ENCODE measurements at regions not wholly inside any gene's neighbourhood (a gene's known extent, or its start where the extent isn't known, plus 50 kb on each side); places are given as distances from the start of the nearest gene placed in this dataset.
"Not testable (repeated sequence)": the region's sequence is repeated elsewhere in the genome, so short reads cannot be mapped to it uniquely, and the experiment has no call there.

- Histone ChIP-seq H2AFZ (ENCODE audit: low read depth) (no peak overlapping the region), H3K4me1 (ENCODE audit: low read depth, poor library complexity, severe bottlenecking) (no peaks in the 10 kb centered on the region), H3K4me2 (no peak overlapping the region), H3K27ac (no peak overlapping the region), H3K36me3 (ENCODE audit: insufficient read depth) (no peaks in the 10 kb centered on the region), H3K27me3 (ENCODE audit: insufficient read depth, low read depth) (no peaks in the 10 kb centered on the region), H3K9ac (no peak overlapping the region), H3K4me3 (IDR thresholded peaks at IDR 0.05; ENCODE audit: insufficient read depth, low read depth, low read length) (no peak overlapping the region), H3K79me2 (ENCODE audit: insufficient read depth, low read depth) (no peaks in the 10 kb centered on the region), H4K20me1 (ENCODE audit: insufficient read depth) (no peaks in the 10 kb centered on the region)
- no peak for TF ChIP-seq CTCF (conservative IDR thresholded peaks at IDR 0.05; ENCODE audit: low read depth, low read length)
Measured at GRCh38 chr7:113030489-113030888, 56.1 kb downstream of the GPR85 start.

- Histone ChIP-seq H3K79me2 (ENCODE audit: insufficient read depth, low read depth) (no peaks in the 10 kb centered on the region), H3K27me3 (ENCODE audit: insufficient read depth, low read depth) (no peaks in the 10 kb centered on the region), H3K27ac (no peak overlapping the region), H2AFZ (ENCODE audit: low read depth) (no peak overlapping the region), H3K4me1 (ENCODE audit: low read depth, poor library complexity, severe bottlenecking) (no peaks in the 10 kb centered on the region), H3K36me3 (ENCODE audit: insufficient read depth) (no peaks in the 10 kb centered on the region), H4K20me1 (ENCODE audit: insufficient read depth) (no peaks in the 10 kb centered on the region), H3K4me3 (IDR thresholded peaks at IDR 0.05; ENCODE audit: insufficient read depth, low read depth, low read length) (no peak overlapping the region), H3K4me2 (no peak overlapping the region), H3K9ac (no peak overlapping the region)
- no peak for TF ChIP-seq CTCF (conservative IDR thresholded peaks at IDR 0.05; ENCODE audit: low read depth, low read length)
Measured at GRCh38 chr7:113026941-113027340, 59.7 kb downstream of the GPR85 start.

GRCh38 chr7:113017144-113017857, 69.3 kb downstream of the GPR85 start:
- H3K27ac ChIP-seq; H3K36me3 ChIP-seq (ENCODE audit: insufficient read depth); H3K4me3 ChIP-seq (IDR thresholded peaks at IDR 0.05; ENCODE audit: insufficient read depth, low read depth, low read length); H3K79me2 ChIP-seq (ENCODE audit: insufficient read depth, low read depth); H3K9ac ChIP-seq; H3K4me1 ChIP-seq (ENCODE audit: low read depth, poor library complexity, severe bottlenecking); H4K20me1 ChIP-seq (ENCODE audit: insufficient read depth); H3K27me3 ChIP-seq (ENCODE audit: insufficient read depth, low read depth); H3K4me2 ChIP-seq; H2AFZ ChIP-seq (ENCODE audit: low read depth): not testable (repeated sequence)

- no peak overlapping the region for H3K27ac ChIP-seq
- H3K36me3 ChIP-seq (ENCODE audit: insufficient read depth): no peaks in the 10 kb centered on the region
- no peaks in the 10 kb centered on the region for H4K20me1 ChIP-seq (ENCODE audit: insufficient read depth)
- peak; percentile 78 for TF ChIP-seq CTCF (conservative IDR thresholded peaks at IDR 0.05; ENCODE audit: low read depth, low read length)
- no peak overlapping the region for H3K9ac ChIP-seq
- no peak overlapping the region for H3K4me2 ChIP-seq
- no peak overlapping the region for H2AFZ ChIP-seq (ENCODE audit: low read depth)
- no peaks in the 10 kb centered on the region for H3K79me2 ChIP-seq (ENCODE audit: insufficient read depth, low read depth)
- H3K27me3 ChIP-seq (ENCODE audit: insufficient read depth, low read depth): no peaks in the 10 kb centered on the region
- no peak overlapping the region for H3K4me3 ChIP-seq (IDR thresholded peaks at IDR 0.05; ENCODE audit: insufficient read depth, low read depth, low read length)
- H3K4me1 ChIP-seq (ENCODE audit: low read depth, poor library complexity, severe bottlenecking): no peaks in the 10 kb centered on the region
Measured at GRCh38 chr7:113015034-113015645, 71.5 kb downstream of the GPR85 start.

Data from KMS-11 (cell line).